ENCODE measurements at regions not wholly inside any gene's neighbourhood (a gene's known extent, or its start where the extent isn't known, plus 50 kb on each side); places are given as distances from the start of the nearest gene placed in this dataset.

GRCh38 chr17:47063475-47063874 lies 84.4 kb upstream of the RPRML start:
- TF ChIP-seq EZH2phosphoT487 (IDR thresholded peaks at IDR 0.05; ENCODE audit: borderline replicate concordance), result no peak
- TF ChIP-seq, protein P1, sequence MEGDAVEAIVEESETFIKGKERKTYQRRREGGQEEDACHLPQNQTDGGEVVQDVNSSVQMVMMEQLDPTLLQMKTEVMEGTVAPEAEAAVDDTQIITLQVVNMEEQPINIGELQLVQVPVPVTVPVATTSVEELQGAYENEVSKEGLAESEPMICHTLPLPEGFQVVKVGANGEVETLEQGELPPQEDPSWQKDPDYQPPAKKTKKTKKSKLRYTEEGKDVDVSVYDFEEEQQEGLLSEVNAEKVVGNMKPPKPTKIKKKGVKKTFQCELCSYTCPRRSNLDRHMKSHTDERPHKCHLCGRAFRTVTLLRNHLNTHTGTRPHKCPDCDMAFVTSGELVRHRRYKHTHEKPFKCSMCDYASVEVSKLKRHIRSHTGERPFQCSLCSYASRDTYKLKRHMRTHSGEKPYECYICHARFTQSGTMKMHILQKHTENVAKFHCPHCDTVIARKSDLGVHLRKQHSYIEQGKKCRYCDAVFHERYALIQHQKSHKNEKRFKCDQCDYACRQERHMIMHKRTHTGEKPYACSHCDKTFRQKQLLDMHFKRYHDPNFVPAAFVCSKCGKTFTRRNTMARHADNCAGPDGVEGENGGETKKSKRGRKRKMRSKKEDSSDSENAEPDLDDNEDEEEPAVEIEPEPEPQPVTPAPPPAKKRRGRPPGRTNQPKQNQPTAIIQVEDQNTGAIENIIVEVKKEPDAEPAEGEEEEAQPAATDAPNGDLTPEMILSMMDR (conservative IDR thresholded peaks at IDR 0.05; ENCODE audit: low read length), result no peak
